ENCODE measurements at regions not wholly inside any gene's neighbourhood (a gene's known extent, or its start where the extent isn't known, plus 50 kb on each side); places are given as distances from the start of the nearest gene placed in this dataset.
A peak's percentile ranks its signal among the peaks of the same experiment; 100 is the strongest.

DNA sequence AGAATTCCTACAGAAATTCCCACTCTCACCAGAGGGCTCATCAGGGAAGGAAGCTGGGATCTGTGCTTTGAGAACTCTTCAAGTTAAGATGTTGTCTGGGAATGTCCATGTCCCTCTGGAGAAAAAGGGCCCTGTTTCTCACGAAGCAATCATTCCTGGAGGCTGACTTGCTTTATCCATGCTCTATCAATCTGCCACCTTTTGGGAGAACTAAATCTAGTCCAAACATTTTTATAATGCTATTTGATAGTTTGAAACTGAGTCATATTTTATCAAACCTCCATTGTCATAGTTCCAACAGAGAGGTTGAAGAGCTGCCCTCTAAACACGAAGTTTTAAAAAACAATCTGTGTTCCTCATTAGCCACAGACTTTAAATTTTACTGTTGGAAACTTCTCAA lies 219.2 kb downstream of the MTX2 start:
- in situ Hi-C loops (cut with HindIII; ENCODE audit: low pct_unique_long_range_greater_than_20kb, low sequenced_read_pairs) = no loop called here
- DNase-seq (ENCODE audit: low read depth, low spot score) = no peak

DNA sequence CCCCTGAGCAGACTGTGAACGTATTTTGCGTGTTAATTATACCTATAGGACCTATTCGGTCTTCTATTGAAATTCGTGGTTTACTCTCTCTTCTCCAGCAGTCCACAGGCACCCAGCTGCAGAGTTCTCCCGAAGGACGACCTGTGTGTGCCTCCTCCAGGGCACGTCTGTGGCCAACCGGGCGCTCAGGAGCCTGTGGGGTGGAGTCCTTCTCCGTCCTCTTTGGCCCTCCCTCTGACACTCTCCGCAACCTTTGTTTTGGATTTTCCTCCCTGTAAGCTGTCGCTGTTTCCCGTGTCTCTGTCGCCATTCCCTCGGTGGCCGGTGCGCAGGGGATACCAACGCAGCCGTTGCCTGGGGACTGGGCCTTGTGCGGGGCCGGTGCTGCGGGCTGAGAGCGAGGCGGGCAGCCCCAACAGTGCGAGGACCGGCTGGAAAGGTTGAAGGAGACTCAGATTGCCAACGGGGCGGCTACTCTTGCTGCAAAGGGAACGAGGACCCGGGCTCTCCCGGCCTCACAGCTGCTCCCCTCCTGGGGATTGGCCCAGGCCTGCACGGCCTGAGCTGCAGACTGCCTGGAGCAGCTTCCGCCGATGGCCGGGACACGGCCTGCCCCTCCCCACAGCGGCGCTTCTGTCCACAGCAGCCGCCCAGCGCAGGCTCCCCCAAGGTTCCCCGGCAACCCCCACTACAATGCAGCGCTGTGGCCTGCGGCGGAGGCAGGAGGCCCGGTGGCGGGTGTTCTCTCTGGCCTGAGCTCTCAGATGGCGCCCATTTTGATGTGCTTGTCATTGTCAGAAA lies 221.0 kb downstream of the MTX2 start:
- no peak for DNase-seq (ENCODE audit: low read depth, low spot score)
- in situ Hi-C loops (cut with HindIII; ENCODE audit: low pct_unique_long_range_greater_than_20kb, low sequenced_read_pairs) = no loop called here

DNA sequence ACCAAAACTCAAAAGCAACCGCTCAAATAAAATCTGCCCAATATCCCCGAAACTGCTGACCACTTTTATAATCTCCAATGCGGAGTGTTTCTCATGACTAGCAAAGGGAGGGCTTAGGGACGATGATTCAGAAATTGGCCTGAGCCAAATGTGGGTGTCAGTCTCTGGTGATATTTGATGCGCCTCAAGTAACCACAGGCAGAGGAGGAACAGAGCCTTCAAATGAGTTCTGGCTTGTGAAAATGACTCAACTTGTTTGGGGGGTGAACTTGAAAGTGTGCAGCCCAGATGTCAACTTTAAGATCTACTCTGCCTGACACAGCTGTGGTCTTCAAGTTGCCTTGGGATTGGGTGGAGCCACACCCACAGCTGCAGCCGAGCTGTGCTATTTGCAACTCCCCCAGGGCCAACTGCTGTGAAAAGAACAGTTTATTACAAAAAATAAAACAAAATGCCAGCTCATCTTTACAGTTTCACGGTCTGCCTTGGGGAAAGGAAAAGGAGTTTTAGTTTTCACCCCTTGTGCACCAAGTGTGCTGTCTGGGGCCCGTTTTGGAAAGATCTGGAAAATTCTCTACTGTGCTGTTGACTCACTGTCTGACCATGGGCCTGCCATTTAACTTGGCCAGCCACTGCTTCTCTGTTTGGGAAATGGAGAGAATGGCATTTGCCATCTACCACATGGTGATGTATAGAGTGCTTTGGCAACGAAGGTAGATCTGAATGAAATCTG lies 222.1 kb downstream of the MTX2 start:
- in situ Hi-C loops (cut with HindIII; ENCODE audit: low pct_unique_long_range_greater_than_20kb, low sequenced_read_pairs) = no loop called here
- DNase-seq (ENCODE audit: low read depth, low spot score) = no peak

DNA sequence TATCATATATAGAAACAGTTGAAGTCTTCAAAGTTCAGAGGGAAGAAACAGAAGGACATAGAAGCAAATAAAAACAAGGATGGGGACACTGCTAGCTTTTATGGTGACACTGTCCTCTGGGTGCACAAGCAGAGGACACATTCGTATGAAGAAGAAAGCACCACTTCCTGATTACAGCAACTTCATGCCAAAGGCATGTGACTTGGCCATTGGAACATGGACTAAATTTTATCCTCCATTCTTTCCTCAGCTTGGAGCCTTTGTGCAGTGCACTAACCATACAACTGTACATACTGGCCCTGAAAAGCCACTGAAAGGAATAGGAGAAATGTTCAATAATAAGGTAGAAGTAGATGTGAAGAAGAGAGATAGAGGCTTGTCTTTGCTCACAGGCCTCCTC lies 223.3 kb downstream of the MTX2 start:
- in situ Hi-C loops (cut with HindIII; ENCODE audit: low pct_unique_long_range_greater_than_20kb, low sequenced_read_pairs) = no loop called here
- DNase-seq (ENCODE audit: low read depth, low spot score) = no peak

DNA sequence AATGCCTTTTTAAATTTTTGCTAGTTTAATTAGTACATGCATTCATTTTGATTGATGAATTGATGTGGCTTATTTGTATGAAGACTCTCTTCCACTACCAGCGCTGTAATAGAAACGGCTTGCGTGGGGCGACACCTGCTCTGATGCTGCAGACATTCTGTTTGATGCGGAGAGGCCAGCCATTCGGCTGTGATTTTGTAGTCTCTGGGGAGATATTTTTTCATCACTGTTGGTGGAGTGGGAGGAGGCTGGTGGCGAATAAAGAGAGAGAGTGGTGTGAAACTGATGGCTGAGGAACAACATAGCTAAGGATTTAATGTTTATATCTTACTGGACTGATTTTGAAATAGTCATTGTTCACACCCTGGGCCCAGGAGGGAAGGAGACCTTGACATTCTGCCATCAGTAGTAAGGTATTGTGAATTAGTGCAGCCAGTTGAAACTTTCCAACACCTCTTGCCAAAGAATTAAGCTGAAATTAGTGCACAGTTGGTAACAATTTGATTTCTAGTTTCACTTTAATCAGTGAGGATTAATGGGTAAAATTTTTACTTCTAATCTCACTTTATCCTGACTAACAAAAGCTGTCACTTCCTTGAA lies 224.1 kb downstream of the MTX2 start:
- no peak for DNase-seq (ENCODE audit: low read depth, low spot score)
- in situ Hi-C loops (cut with HindIII; ENCODE audit: low pct_unique_long_range_greater_than_20kb, low sequenced_read_pairs) = no loop called here

DNA sequence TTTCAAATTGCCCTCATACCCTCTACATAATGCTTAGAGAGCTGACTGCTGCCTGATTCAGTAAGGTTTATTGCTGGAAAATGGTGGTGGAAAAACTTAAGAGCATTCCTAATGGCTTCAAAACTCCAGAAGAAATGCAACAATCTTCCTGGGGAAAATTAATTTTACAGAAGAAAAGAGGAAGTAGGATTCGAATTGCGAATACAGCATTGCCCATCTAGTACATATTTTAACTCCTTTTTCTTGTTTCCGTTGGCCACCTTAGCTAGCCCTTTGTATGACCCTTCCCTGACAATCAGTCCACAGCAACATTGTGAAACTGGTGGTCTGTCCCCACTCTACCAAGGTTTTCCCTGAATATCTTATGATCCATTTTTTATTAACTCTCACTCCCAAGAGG lies 224.7 kb downstream of the MTX2 start:
- DNase-seq (ENCODE audit: low read depth, low spot score) = no peak
- in situ Hi-C loops (cut with HindIII; ENCODE audit: low pct_unique_long_range_greater_than_20kb, low sequenced_read_pairs) = no loop called here

DNA sequence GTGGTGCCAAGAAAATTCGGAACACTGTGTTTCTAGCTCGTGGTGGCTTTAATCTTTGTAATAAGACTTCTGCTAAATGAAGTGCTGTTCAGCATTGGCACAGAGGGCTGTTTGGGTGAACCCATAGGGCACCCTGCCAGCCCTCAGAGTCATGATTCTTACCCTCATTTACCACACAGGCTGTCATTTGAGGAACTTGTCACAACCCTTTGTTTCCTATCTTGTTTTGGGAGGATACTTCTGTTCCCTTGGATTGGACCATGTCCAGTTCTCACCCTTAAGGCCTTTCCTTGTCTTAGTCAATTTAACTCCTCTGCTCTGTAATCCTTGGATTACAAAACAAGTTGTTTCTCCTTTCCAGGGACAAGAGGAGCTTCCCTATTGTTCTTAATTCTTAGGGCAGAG lies 225.7 kb downstream of the MTX2 start:
- no peak for DNase-seq (ENCODE audit: low read depth, low spot score)
- in situ Hi-C loops (cut with HindIII; ENCODE audit: low pct_unique_long_range_greater_than_20kb, low sequenced_read_pairs) = no loop called here

DNA sequence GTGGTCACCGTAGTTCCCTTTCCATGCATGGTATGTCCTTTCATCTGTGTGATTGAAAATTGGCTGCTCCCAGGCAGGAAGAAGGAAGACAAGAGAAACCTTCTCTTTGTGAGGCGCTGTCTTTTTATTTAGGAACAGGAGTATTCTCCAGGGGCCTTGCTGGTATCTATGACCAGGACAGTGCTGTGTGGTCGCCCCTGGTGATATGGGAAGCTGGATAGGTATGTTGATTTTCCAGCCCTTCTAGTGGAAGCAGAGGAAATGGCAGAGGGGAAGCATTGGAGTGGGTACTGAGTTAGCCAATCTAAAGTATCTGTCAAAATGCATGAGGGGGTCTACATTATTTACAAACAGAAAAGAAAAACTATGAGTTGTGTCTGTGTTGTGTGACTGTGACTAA lies 226.6 kb downstream of the MTX2 start:
- in situ Hi-C loops (cut with HindIII; ENCODE audit: low pct_unique_long_range_greater_than_20kb, low sequenced_read_pairs) = no loop called here
- DNase-seq (ENCODE audit: low read depth, low spot score) = no peak

DNA sequence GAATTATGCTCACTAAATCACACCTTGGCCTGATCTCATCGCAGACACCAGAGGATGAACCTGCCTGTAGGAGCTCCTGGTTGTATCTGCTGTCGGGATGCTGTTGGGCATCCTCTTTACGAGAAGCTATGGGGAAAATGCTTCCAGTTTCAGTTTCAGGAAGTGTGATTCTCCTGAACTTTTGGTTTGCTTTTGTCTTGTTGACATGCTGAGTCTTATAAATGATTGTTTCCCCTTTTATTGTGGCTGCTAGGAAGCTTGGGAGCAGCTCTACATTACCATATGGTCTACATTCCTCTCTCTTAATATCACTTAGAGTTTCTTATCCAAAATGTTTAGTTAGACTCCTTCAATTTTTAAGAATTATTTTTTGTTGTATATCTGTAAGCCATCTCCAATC lies 227.5 kb downstream of the MTX2 start:
- in situ Hi-C loops (cut with HindIII; ENCODE audit: low pct_unique_long_range_greater_than_20kb, low sequenced_read_pairs) = no loop called here

DNA sequence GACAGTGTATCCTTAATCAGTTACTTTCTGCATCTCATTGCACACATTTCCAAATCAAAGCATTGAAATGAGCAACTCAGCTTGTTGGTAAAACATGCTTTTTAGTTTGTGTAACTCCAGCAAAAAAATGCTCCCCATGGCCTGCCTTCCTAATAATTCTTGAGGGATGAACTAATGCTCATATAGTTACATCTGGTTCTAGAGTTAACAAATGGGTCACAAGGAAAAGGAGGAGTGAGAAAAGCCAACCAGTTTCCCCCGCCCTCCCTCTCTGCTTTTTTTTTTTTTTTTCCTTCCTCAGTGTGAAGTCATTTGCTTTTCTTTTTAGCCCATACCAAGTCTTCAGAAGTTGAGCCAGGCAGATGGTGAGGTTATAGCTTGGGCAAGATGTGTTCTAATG lies 231.7 kb downstream of the MTX2 start:
- no peak for DNase-seq (ENCODE audit: low read depth, low spot score)
- in situ Hi-C loops (cut with HindIII; ENCODE audit: low pct_unique_long_range_greater_than_20kb, low sequenced_read_pairs) = no loop called here

More for the DNA sequence above, 227.5 kb downstream of the MTX2 start:
- no peak for DNase-seq (ENCODE audit: low read depth, low spot score)

GRCh38 chr2:176501617-176502016 lies 232.4 kb downstream of the MTX2 start:
- DNase-seq (ENCODE audit: low read depth, low spot score) = no peak
- in situ Hi-C loops (cut with HindIII; ENCODE audit: low pct_unique_long_range_greater_than_20kb, low sequenced_read_pairs) = no loop called here

DNA sequence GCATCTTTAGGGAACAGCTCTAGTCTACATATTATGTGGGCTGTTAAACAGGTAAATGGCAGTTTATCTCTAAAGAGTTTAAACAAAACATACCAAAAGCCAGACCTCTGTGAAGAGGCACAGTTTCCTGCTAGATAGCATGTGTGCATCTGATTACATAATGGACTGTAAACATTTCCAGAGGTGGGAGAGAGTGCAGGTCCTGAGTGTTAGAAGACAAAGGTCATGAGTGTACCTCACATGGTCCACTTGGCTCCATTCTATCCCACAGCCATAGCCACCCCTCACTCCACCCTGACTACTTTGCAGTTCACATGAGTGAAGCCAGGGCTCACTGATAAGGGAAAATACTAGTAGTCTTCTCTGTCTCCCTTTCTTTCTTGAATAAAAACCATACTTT lies 233.4 kb downstream of the MTX2 start:
- in situ Hi-C loops (cut with HindIII; ENCODE audit: low pct_unique_long_range_greater_than_20kb, low sequenced_read_pairs) = no loop called here
- DNase-seq (ENCODE audit: low read depth, low spot score) = no peak

DNA sequence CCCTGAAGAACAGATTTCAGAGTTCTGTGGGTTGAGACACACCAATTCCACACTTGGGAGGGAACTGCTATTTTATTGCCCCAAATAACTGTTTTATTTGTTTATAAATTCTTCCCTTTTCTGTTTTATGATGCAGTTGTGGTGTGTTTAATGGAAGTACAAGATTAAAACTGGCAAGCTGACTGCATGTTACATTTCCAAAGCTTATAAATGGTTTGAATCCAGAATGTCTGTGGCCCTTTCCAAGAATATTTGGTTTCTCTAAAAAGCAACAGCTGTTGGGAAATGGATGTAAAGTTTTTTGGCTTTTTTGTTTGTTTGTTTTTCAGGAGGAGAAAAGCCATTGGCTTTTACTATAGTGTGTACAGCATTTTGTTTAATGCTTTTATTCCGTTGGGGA lies 234.5 kb downstream of the MTX2 start:
- no peak for DNase-seq (ENCODE audit: low read depth, low spot score)
- in situ Hi-C loops (cut with HindIII; ENCODE audit: low pct_unique_long_range_greater_than_20kb, low sequenced_read_pairs) = no loop called here

DNA sequence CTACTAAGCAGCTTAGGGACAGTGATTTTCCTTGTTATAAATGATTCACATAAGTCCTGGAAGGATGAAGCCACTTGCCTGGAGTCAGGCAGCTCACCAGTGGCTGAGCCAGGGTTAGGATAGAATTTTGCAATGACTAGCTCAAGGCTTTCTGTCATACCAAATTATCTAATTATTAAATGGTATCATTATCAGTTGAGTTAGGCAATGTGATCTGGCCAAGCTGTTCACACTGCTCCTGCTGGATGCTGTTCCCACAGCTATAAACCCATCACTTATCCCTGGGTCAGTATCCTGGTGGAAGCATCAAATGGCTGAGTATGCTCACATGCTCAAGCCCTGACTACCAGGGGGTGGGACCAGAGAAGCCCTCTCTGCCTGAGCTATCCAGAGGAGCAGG lies 235.2 kb downstream of the MTX2 start:
- in situ Hi-C loops (cut with HindIII; ENCODE audit: low pct_unique_long_range_greater_than_20kb, low sequenced_read_pairs) = no loop called here
- DNase-seq (ENCODE audit: low read depth, low spot score) = no peak

DNA sequence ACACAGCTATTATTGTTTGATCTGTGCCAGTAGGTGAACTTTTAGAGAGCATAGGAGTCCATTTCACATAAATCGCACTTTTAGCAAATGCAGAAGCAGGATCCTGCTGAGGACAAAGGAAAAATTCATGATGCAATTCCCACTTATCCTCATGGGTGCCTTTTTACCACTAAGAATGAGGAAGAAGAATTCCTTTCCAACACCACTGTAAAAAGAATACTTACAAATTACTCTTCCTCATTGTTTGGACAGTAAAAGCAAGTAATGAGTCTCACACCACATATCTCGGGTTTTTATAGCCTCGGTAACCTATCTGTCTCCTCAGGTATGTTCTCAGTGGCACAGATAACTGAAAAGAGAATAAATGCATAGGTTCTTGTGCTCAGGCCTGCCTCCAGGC lies 238.5 kb downstream of the MTX2 start:
- in situ Hi-C loops (cut with HindIII; ENCODE audit: low pct_unique_long_range_greater_than_20kb, low sequenced_read_pairs) = no loop called here
- DNase-seq (ENCODE audit: low read depth, low spot score) = peak; percentile 24

- no peak for DNase-seq (ENCODE audit: low read depth, low spot score)
- in situ Hi-C loops (cut with HindIII; ENCODE audit: low pct_unique_long_range_greater_than_20kb, low sequenced_read_pairs) = no loop called here
These were observed 239.1 kb downstream of the MTX2 start for GRCh38 chr2:176508374-176508773.

GRCh38 chr2:176508984-176509740 lies 239.9 kb downstream of the MTX2 start:
- no peak for DNase-seq (ENCODE audit: low read depth, low spot score)
- in situ Hi-C loops (cut with HindIII; ENCODE audit: low pct_unique_long_range_greater_than_20kb, low sequenced_read_pairs) = no loop called here

- DNase-seq (ENCODE audit: low read depth, low spot score) = no peak
- in situ Hi-C loops (cut with HindIII; ENCODE audit: low pct_unique_long_range_greater_than_20kb, low sequenced_read_pairs) = no loop called here
These were observed 245.0 kb downstream of the MTX2 start for GRCh38 chr2:176514276-176514675.
